CD14-positive monocyte (primary cell): ENCODE measurements at regions not wholly inside any gene's neighbourhood (a gene's known extent, or its start where the extent isn't known, plus 50 kb on each side); places are given as distances from the start of the nearest gene placed in this dataset.

Source experiments
- DNase-seq, 3 donors: peaks; one replicate each; pipeline ENCODE4 v3.0.0-alpha.2; 2011 to 2022
- H2AFZ ChIP-seq: 2 replicates; pipeline ENCODE4 v1.6.0; 2012; ENCODE audit warnings: mild to moderate bottlenecking, low read depth, low read length, inconsistent platforms; ENCODE audit not compliant: insufficient read depth, poor library complexity, severe bottlenecking
- H3K27ac ChIP-seq, 2 donors: 1 replicate in 1 of 2; 2 replicates in 1 of 2; pipeline ENCODE4 v1.5.1; 2012 to 2013; ENCODE audit warnings: low read length in 2 of 2, control low read depth in 1 of 2, inconsistent platforms in 1 of 2, low read depth in 1 of 2, mild to moderate bottlenecking in 1 of 2
- H3K27me3 ChIP-seq, 2 donors: one replicate each; pipeline versions ENCODE4 v1.6.0 to v1.6.1; 2011 to 2013; ENCODE audit warnings: low read length in 2 of 2; ENCODE audit not compliant: control insufficient read depth in 2 of 2, insufficient read depth in 2 of 2
- H3K36me3 ChIP-seq, 2 donors: replicated peaks in 1 of 2; 1 replicate in 1 of 2; 2 replicates in 1 of 2; pipeline versions ENCODE4 v1.5.1 to v1.6.1; 2012 to 2013; ENCODE audit warnings: low read length in 2 of 2, control low read depth in 1 of 2, inconsistent platforms in 1 of 2, mild to moderate bottlenecking in 1 of 2; ENCODE audit not compliant: insufficient read depth in 2 of 2, control insufficient read depth in 1 of 2
- H3K4me1 ChIP-seq, 2 donors: 1 replicate in 1 of 2; 2 replicates in 1 of 2; pipeline versions ENCODE4 v1.5.1 to v1.6.1; 2012 to 2013; ENCODE audit warnings: low read length in 2 of 2, control low read depth in 1 of 2, inconsistent platforms in 1 of 2, mild to moderate bottlenecking in 1 of 2, moderate library complexity in 1 of 2; ENCODE audit not compliant: insufficient read depth in 2 of 2, control insufficient read depth in 1 of 2
- H3K4me2 ChIP-seq: replicated peaks from 2 replicates; pipeline ENCODE3; 2012; ENCODE audit warnings: low read length, moderate library complexity, mild to moderate bottlenecking; ENCODE audit not compliant: poor library complexity, severe bottlenecking; ENCODE audit errors: extremely low read depth
- H3K4me3 ChIP-seq, 3 experiments: fragments of 200-600 bp in 1 of 3; sonication (generic) in 1 of 3; replicated peaks in 1 of 3; 1 replicate in 2 of 3; 2 replicates in 1 of 3; pipeline ENCODE4 v1.5.1; 2011 to 2013; ENCODE audit warnings: low read length in 3 of 3, mild to moderate bottlenecking in 3 of 3, control low read depth in 2 of 3, low read depth in 2 of 3, inconsistent platforms in 1 of 3, moderate library complexity in 1 of 3
- H3K79me2 ChIP-seq: 2 replicates; pipeline ENCODE4 v1.6.0; 2012; ENCODE audit warnings: mild to moderate bottlenecking, control low read depth, inconsistent platforms, low read length, moderate library complexity; ENCODE audit not compliant: insufficient read depth
- H3K9ac ChIP-seq: 2 replicates; pipeline ENCODE4 v1.6.0; 2017; ENCODE audit warnings: low read length, mild to moderate bottlenecking; ENCODE audit not compliant: insufficient read depth, poor library complexity, severe bottlenecking
- H3K9me3 ChIP-seq, 2 donors: replicated peaks in 1 of 2; 1 replicate in 1 of 2; 2 replicates in 1 of 2; pipeline versions ENCODE4 v1.5.1 to v1.6.1; 2012 to 2013; ENCODE audit warnings: low read length in 2 of 2, control low read depth in 1 of 2; ENCODE audit not compliant: control insufficient read depth in 1 of 2, insufficient read depth in 1 of 2
- H4K20me1 ChIP-seq: 2 replicates; pipeline ENCODE4 v1.6.0; 2012; ENCODE audit warnings: mild to moderate bottlenecking, low read length, control low read depth, moderate library complexity; ENCODE audit not compliant: insufficient read depth
- H3K27ac Mint-ChIP-seq, 7 donors: one replicate each; pipeline ENCODE4 v1.8.0; 2020; ENCODE audit warnings: mild to moderate bottlenecking in 7 of 7, mixed read lengths in 7 of 7, moderate library complexity in 6 of 7, inconsistent platforms in 2 of 7
- H3K27me3 Mint-ChIP-seq, 3 donors: one replicate each; pipeline ENCODE4 v1.8.0; 2021 to 2022; ENCODE audit warnings: low read depth in 3 of 3, mild to moderate bottlenecking in 3 of 3, mixed read lengths in 3 of 3, moderate library complexity in 3 of 3, inconsistent platforms in 1 of 3
- H3K36me3 Mint-ChIP-seq, 2 donors: one replicate each; pipeline ENCODE4 v1.8.0; 2020; ENCODE audit warnings: mixed read lengths in 2 of 2, inconsistent platforms in 1 of 2, mild to moderate bottlenecking in 1 of 2
- H3K4me1 Mint-ChIP-seq: one replicate; pipeline ENCODE4 v1.8.0; 2020; ENCODE audit warnings: mild to moderate bottlenecking, mixed read lengths
- H3K4me3 Mint-ChIP-seq, 2 donors: one replicate each; pipeline ENCODE4 v1.8.0; 2020; ENCODE audit warnings: mild to moderate bottlenecking in 2 of 2, mixed read lengths in 2 of 2, moderate library complexity in 1 of 2
- H3K9me3 Mint-ChIP-seq, 7 donors: one replicate each; pipeline ENCODE4 v1.8.0; 2020 to 2022; ENCODE audit warnings: mixed read lengths in 7 of 7, mild to moderate bottlenecking in 6 of 7, moderate library complexity in 6 of 7, inconsistent platforms in 2 of 7
- CTCF ChIP-seq: fragments of 200-600 bp; IDR thresholded peaks from one replicate; pipeline ENCODE4 v1.8.0; 2022; ENCODE audit warnings: antibody characterized with exemption, mild to moderate bottlenecking
- WGBS: methylation state at CpG from one replicate; pipeline ENCODE4 v1.1.5; 2013; ENCODE audit warnings: missing lambda C conversion rate; ENCODE audit not compliant: insufficient coverage; 5-methylcytosine and 5-hydroxymethylcytosine counted together
- intact Hi-C, 2 donors: fragments of 100-400 bp; cut with micrococcal nuclease; formaldehyde crosslinking; loops; one replicate each; pipeline versions ENCODE4 v1.15.0 to v1.15.1; 2023

GRCh38 chr14:73796893-73797542 lies 54.6 kb upstream of the PTGR2 start:
- H3K79me2 ChIP-seq, result no peaks in the 10 kb centered on the region
- DNase-seq, result no peak
- H3K27ac Mint-ChIP-seq, result no peak overlapping the region
- peaks cover 18% of the 10 kb centered on the region for H3K4me1 Mint-ChIP-seq
- 97% methylated on average over 3 of the region's 4 CpGs for WGBS
- H3K27me3 Mint-ChIP-seq, result peaks cover 0 to 2% (median 0%) of the 10 kb centered on the region in 3 donors
- no peak for TF ChIP-seq CTCF
- intact Hi-C loops, result no loop called here
- no peaks in the 10 kb centered on the region for H3K27me3 ChIP-seq
- H3K4me2 ChIP-seq, result no peak overlapping the region
- H3K36me3 Mint-ChIP-seq, result no peaks in the 10 kb centered on the region
- no peak overlapping the region for H3K27ac ChIP-seq
- H3K4me3 ChIP-seq, result no peak overlapping the region
- H3K9me3 Mint-ChIP-seq, result no peaks in the 10 kb centered on the region
- no peaks in the 10 kb centered on the region for H3K36me3 ChIP-seq
- no peaks in the 10 kb centered on the region for H3K9me3 ChIP-seq
- H3K9ac ChIP-seq, result no peak overlapping the region
- H2AFZ ChIP-seq, result no peak overlapping the region
- no peak overlapping the region for H3K4me3 Mint-ChIP-seq
- peaks cover 18 to 21% of the 10 kb centered on the region in 2 donors for H3K4me1 ChIP-seq
- H4K20me1 ChIP-seq, result no peaks in the 10 kb centered on the region

GRCh38 chr14:73796415-73796814 lies 55.2 kb upstream of the PTGR2 start:
- no peaks in the 10 kb centered on the region for H3K36me3 ChIP-seq
- H3K27me3 ChIP-seq, result no peaks in the 10 kb centered on the region
- H3K27ac Mint-ChIP-seq, result no peak overlapping the region
- H3K79me2 ChIP-seq, result no peaks in the 10 kb centered on the region
- no peak overlapping the region for H3K9ac ChIP-seq
- H3K9me3 ChIP-seq, result no peaks in the 10 kb centered on the region
- no peak overlapping the region for H3K27ac ChIP-seq
- peaks cover 18 to 21% of the 10 kb centered on the region in 2 donors for H3K4me1 ChIP-seq
- TF ChIP-seq CTCF, result no peak
- H3K27me3 Mint-ChIP-seq, result peaks cover 0 to 2% (median 0%) of the 10 kb centered on the region in 3 donors
- H3K4me3 ChIP-seq, result no peak overlapping the region
- no peak overlapping the region for H3K4me2 ChIP-seq
- no peaks in the 10 kb centered on the region for H3K9me3 Mint-ChIP-seq
- WGBS, result 100% methylated on average over 1 of the region's 2 CpGs
- intact Hi-C loops, result no loop called here
- no peak overlapping the region for H2AFZ ChIP-seq
- no peaks in the 10 kb centered on the region for H3K36me3 Mint-ChIP-seq
- H4K20me1 ChIP-seq, result no peaks in the 10 kb centered on the region
- peaks cover 18% of the 10 kb centered on the region for H3K4me1 Mint-ChIP-seq
- no peak for DNase-seq
- H3K4me3 Mint-ChIP-seq, result no peak overlapping the region
